Stomach (tissue), 4 donors: ENCODE measurements at regions not wholly inside any gene's neighbourhood (a gene's known extent, or its start where the extent isn't known, plus 50 kb on each side); places are given as distances from the start of the nearest gene placed in this dataset.

Experiments used
- EP300 ChIP-seq: sonication (generic); formaldehyde crosslinking; IDR thresholded peaks from one replicate; pipeline ENCODE4 v1.6.1; 2017; ENCODE audit warnings: antibody characterized with exemption
- POLR2A ChIP-seq, 4 donors: fragments of 450-650 bp; IDR thresholded peaks; one replicate each; pipeline ENCODE4 v1.6.1; 2016; ENCODE audit warnings: antibody characterized with exemption in 4 of 4, control low read depth in 2 of 4, mild to moderate bottlenecking in 1 of 4, moderate library complexity in 1 of 4
- POLR2AphosphoS5 ChIP-seq, 3 donors: sonication (generic); formaldehyde crosslinking; IDR thresholded peaks; one replicate each; pipeline ENCODE4 v1.6.1; 2016; ENCODE audit warnings: antibody characterized with exemption in 3 of 3
- TF ChIP-seq, protein P1 (sequence below), 7 experiments: fragments of 450-650 bp in 4 of 7; fragments of 200-600 bp in 3 of 7; sonication (generic) in 3 of 7; IDR thresholded peaks; one replicate each; pipeline ENCODE4 v1.5.1; 2016 to 2019; ENCODE audit warnings: antibody characterized with exemption in 7 of 7, control low read depth in 2 of 7, mild to moderate bottlenecking in 1 of 7

- TF ChIP-seq, protein P1, sequence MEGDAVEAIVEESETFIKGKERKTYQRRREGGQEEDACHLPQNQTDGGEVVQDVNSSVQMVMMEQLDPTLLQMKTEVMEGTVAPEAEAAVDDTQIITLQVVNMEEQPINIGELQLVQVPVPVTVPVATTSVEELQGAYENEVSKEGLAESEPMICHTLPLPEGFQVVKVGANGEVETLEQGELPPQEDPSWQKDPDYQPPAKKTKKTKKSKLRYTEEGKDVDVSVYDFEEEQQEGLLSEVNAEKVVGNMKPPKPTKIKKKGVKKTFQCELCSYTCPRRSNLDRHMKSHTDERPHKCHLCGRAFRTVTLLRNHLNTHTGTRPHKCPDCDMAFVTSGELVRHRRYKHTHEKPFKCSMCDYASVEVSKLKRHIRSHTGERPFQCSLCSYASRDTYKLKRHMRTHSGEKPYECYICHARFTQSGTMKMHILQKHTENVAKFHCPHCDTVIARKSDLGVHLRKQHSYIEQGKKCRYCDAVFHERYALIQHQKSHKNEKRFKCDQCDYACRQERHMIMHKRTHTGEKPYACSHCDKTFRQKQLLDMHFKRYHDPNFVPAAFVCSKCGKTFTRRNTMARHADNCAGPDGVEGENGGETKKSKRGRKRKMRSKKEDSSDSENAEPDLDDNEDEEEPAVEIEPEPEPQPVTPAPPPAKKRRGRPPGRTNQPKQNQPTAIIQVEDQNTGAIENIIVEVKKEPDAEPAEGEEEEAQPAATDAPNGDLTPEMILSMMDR (IDR thresholded peaks at IDR 0.05) = no peak
- TF ChIP-seq POLR2A (IDR thresholded peaks at IDR 0.05) (no peak), POLR2AphosphoS5 (IDR thresholded peaks at IDR 0.05) (no peak), EP300 (no peak)
Observed at GRCh38 chr14:58805605-58806409, 168.0 kb downstream of the DACT1 start.
